ENCODE measurements at regions not wholly inside any gene's neighbourhood (a gene's known extent, or its start where the extent isn't known, plus 50 kb on each side); places are given as distances from the start of the nearest gene placed in this dataset.
"Not testable (repeated sequence)": the region's sequence is repeated elsewhere in the genome, so short reads cannot be mapped to it uniquely, and the experiment has no call there.

DNA sequence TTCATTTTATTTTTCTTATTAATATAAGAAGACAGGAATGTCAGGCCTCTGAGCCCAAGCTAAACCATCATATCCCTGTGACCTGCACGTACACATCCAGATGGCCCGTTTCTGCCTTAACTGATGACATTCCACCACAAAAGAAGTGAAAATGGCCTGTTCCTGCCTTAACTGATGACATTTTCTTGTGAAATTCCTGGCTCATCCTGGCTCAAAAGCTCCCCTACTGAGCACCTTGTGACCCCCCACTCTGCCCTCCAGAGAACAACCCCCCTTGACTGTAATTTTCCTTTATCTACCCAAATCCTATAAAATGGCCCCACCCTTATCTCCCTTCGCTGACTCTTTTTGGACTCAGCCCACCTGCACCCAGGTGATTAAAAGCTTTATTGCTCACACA, 182.5 kb downstream of the CTH start:
- TF ChIP-seq ZBTB1 (CRISPR knock-in tag; IDR thresholded peaks at IDR 0.05; ENCODE audit: borderline replicate concordance, low read depth); TCF7 (IDR thresholded peaks at IDR 0.05; ENCODE audit: borderline replicate concordance); TGIF2 (CRISPR knock-in tag; IDR thresholded peaks at IDR 0.05): not testable (repeated sequence)

Measured in K562 (cell line).